ENCODE measurements at regions not wholly inside any gene's neighbourhood (a gene's known extent, or its start where the extent isn't known, plus 50 kb on each side); places are given as distances from the start of the nearest gene placed in this dataset.

- DNase-seq (ENCODE audit: insufficient read length, low spot score, missing footprints) = no peak
- Histone ChIP-seq H4K20me1 (ENCODE audit: insufficient read depth, low read length) (no peaks in the 10 kb centered on the region), H3K27me3 (ENCODE audit: insufficient read depth, low read length) (no peaks in the 10 kb centered on the region), H3K4me1 (ENCODE audit: insufficient read depth, low read length) (no peaks in the 10 kb centered on the region), H3K4me3 (ENCODE audit: insufficient read depth, low read length) (no peak overlapping the region), H3K27ac (ENCODE audit: low read depth, low read length) (no peak overlapping the region), H3K9me3 (ENCODE audit: low read depth, low read length) (no peaks in the 10 kb centered on the region), H3K36me3 (ENCODE audit: insufficient read depth, low read length) (no peaks in the 10 kb centered on the region), H2AFZ (ENCODE audit: low read length) (no peak overlapping the region), H3K4me2 (ENCODE audit: insufficient read depth, low read length) (no peak overlapping the region), H3K79me2 (ENCODE audit: insufficient read depth, low read length) (no peaks in the 10 kb centered on the region)
- no peak for TF ChIP-seq CTCF (IDR thresholded peaks at IDR 0.05; ENCODE audit: extremely low read depth, low read depth, low read length)
These were observed 560.0 kb upstream of the PCDH7 start for GRCh38 chr4:30160140-30160539.

GRCh38 chr4:30172416-30172815 is 547.8 kb upstream of the PCDH7 start:
- H3K27ac ChIP-seq (ENCODE audit: low read depth, low read length) = no peak overlapping the region
- H3K27me3 ChIP-seq (ENCODE audit: insufficient read depth, low read length) = no peaks in the 10 kb centered on the region
- H3K36me3 ChIP-seq (ENCODE audit: insufficient read depth, low read length) = no peaks in the 10 kb centered on the region
- no peaks in the 10 kb centered on the region for H3K79me2 ChIP-seq (ENCODE audit: insufficient read depth, low read length)
- no peaks in the 10 kb centered on the region for H4K20me1 ChIP-seq (ENCODE audit: insufficient read depth, low read length)
- TF ChIP-seq CTCF (IDR thresholded peaks at IDR 0.05; ENCODE audit: extremely low read depth, low read depth, low read length) = no peak
- peaks cover 8% of the 10 kb centered on the region for H3K9me3 ChIP-seq (ENCODE audit: low read depth, low read length)
- DNase-seq (ENCODE audit: insufficient read length, low spot score, missing footprints) = no peak
- no peak overlapping the region for H2AFZ ChIP-seq (ENCODE audit: low read length)
- no peaks in the 10 kb centered on the region for H3K4me1 ChIP-seq (ENCODE audit: insufficient read depth, low read length)
- no peak overlapping the region for H3K4me3 ChIP-seq (ENCODE audit: insufficient read depth, low read length)
- no peak overlapping the region for H3K4me2 ChIP-seq (ENCODE audit: insufficient read depth, low read length)

GRCh38 chr4:30181512-30181911 is 538.7 kb upstream of the PCDH7 start:
- Histone ChIP-seq H4K20me1 (ENCODE audit: insufficient read depth, low read length) (no peaks in the 10 kb centered on the region), H3K4me2 (ENCODE audit: insufficient read depth, low read length) (no peak overlapping the region), H3K79me2 (ENCODE audit: insufficient read depth, low read length) (no peaks in the 10 kb centered on the region), H3K27ac (ENCODE audit: low read depth, low read length) (no peak overlapping the region), H3K9me3 (ENCODE audit: low read depth, low read length) (no peaks in the 10 kb centered on the region), H2AFZ (ENCODE audit: low read length) (no peak overlapping the region), H3K4me1 (ENCODE audit: insufficient read depth, low read length) (no peaks in the 10 kb centered on the region), H3K27me3 (ENCODE audit: insufficient read depth, low read length) (no peaks in the 10 kb centered on the region), H3K4me3 (ENCODE audit: insufficient read depth, low read length) (no peak overlapping the region), H3K36me3 (ENCODE audit: insufficient read depth, low read length) (no peaks in the 10 kb centered on the region)
- no peak for DNase-seq (ENCODE audit: insufficient read length, low spot score, missing footprints)
- no peak for TF ChIP-seq CTCF (IDR thresholded peaks at IDR 0.05; ENCODE audit: extremely low read depth, low read depth, low read length)

GRCh38 chr4:30181918-30182317 is 538.3 kb upstream of the PCDH7 start:
- Histone ChIP-seq H2AFZ (ENCODE audit: low read length) (no peak overlapping the region), H4K20me1 (ENCODE audit: insufficient read depth, low read length) (no peaks in the 10 kb centered on the region), H3K4me3 (ENCODE audit: insufficient read depth, low read length) (no peak overlapping the region), H3K27me3 (ENCODE audit: insufficient read depth, low read length) (no peaks in the 10 kb centered on the region), H3K4me1 (ENCODE audit: insufficient read depth, low read length) (no peaks in the 10 kb centered on the region), H3K36me3 (ENCODE audit: insufficient read depth, low read length) (no peaks in the 10 kb centered on the region), H3K9me3 (ENCODE audit: low read depth, low read length) (no peaks in the 10 kb centered on the region), H3K79me2 (ENCODE audit: insufficient read depth, low read length) (no peaks in the 10 kb centered on the region), H3K4me2 (ENCODE audit: insufficient read depth, low read length) (no peak overlapping the region), H3K27ac (ENCODE audit: low read depth, low read length) (no peak overlapping the region)
- no peak for TF ChIP-seq CTCF (IDR thresholded peaks at IDR 0.05; ENCODE audit: extremely low read depth, low read depth, low read length)
- DNase-seq (ENCODE audit: insufficient read length, low spot score, missing footprints) = no peak
